Esophagus squamous epithelium (tissue), 5 donors: ENCODE measurements at regions not wholly inside any gene's neighbourhood (a gene's known extent, or its start where the extent isn't known, plus 50 kb on each side); places are given as distances from the start of the nearest gene placed in this dataset.

Experiments
- DNase-seq: peaks from one replicate; lab custom pipeline; 2025; lab: John Stamatoyannopoulos, UW
- H3K27ac ChIP-seq, 4 donors: fragments of 200-600 bp; sonication (generic); one replicate each; pipeline ENCODE4 v1.5.1; 2016 to 2019; ENCODE audit warnings: mild to moderate bottlenecking in 1 of 4
- H3K27me3 ChIP-seq, 4 donors: fragments of 200-600 bp; sonication (generic); 1 replicate in 3 of 4; 2 replicates in 1 of 4; pipeline versions ENCODE4 v1.5.1 to v1.6.0; 2017 to 2021; ENCODE audit warnings: antibody characterized with exemption in 1 of 4
- H3K36me3 ChIP-seq, 3 donors: fragments of 200-600 bp; sonication (generic); one replicate each; pipeline ENCODE4 v1.5.1; 2016 to 2019
- H3K4me1 ChIP-seq, 3 donors: fragments of 200-600 bp; sonication (generic); one replicate each; pipeline ENCODE4 v1.5.1; 2017 to 2019
- H3K4me3 ChIP-seq, 4 donors: fragments of 200-600 bp; sonication (generic); 1 replicate in 3 of 4; 2 replicates in 1 of 4; pipeline ENCODE4 v1.5.1; 2016 to 2019; ENCODE audit warnings: mild to moderate bottlenecking in 2 of 4, moderate library complexity in 1 of 4
- H3K9me3 ChIP-seq, 3 donors: fragments of 200-600 bp; sonication (generic); one replicate each; pipeline ENCODE4 v1.5.1; 2016 to 2019
- CTCF ChIP-seq, 6 experiments: fragments of 450-650 bp in 4 of 6; fragments of 200-600 bp in 2 of 6; sonication (generic) in 2 of 6; IDR thresholded peaks; one replicate each; pipeline ENCODE4 v1.5.1; 2016 to 2019; ENCODE audit warnings: antibody characterized with exemption in 6 of 6, mild to moderate bottlenecking in 4 of 6, moderate library complexity in 4 of 6
- POLR2A ChIP-seq, 4 donors: fragments of 450-650 bp; IDR thresholded peaks; one replicate each; pipeline ENCODE4 v1.6.1; 2017; ENCODE audit warnings: antibody characterized with exemption in 4 of 4, mild to moderate bottlenecking in 4 of 4, moderate library complexity in 3 of 4
- WGBS, 2 donors: methylation state at CpG; one replicate each; pipeline ENCODE4 v1.1.5; 2018; 5-methylcytosine and 5-hydroxymethylcytosine counted together
- intact Hi-C: fragments of 100-400 bp; cut with DNase I; formaldehyde crosslinking; loops from one replicate; pipeline ENCODE4 v1.15.0; 2022
- donor health status: DM: yes; HTN: yes; CAD: no.

- no peaks in the 10 kb centered on the region for H3K27me3 ChIP-seq
- no peaks in the 10 kb centered on the region for H3K4me1 ChIP-seq
- 57 to 58% methylated on average over 1 of the region's 1 CpG for WGBS, 2 donors
- intact Hi-C loops: no loop called here
- no peaks in the 10 kb centered on the region for H3K36me3 ChIP-seq
- no peak overlapping the region for H3K27ac ChIP-seq
- H3K4me3 ChIP-seq: no peak overlapping the region
- no peak for DNase-seq
- no peak for TF ChIP-seq POLR2A (IDR thresholded peaks at IDR 0.05)
- no peak for TF ChIP-seq CTCF (IDR thresholded peaks at IDR 0.05)
- no peaks in the 10 kb centered on the region for H3K9me3 ChIP-seq
These were observed 80.9 kb upstream of the ZNF804A start for GRCh38 chr2:184517402-184517801.

GRCh38 chr2:184520441-184520840 lies 77.9 kb upstream of the ZNF804A start:
- Histone ChIP-seq H3K4me3 (no peak overlapping the region), H3K4me1 (no peaks in the 10 kb centered on the region), H3K27ac (no peak overlapping the region), H3K27me3 (no peaks in the 10 kb centered on the region), H3K36me3 (no peaks in the 10 kb centered on the region), H3K9me3 (peaks cover 0 to 11% (median 0%) of the 10 kb centered on the region in 3 donors)
- WGBS, 2 donors: 28 to 39% methylated on average over 1 of the region's 1 CpG
- DNase-seq: no peak
- intact Hi-C loops: no loop called here
- TF ChIP-seq POLR2A (IDR thresholded peaks at IDR 0.05) (no peak), CTCF (IDR thresholded peaks at IDR 0.05) (no peak)

- DNase-seq: no peak
- Histone ChIP-seq H3K9me3 (peaks cover 0 to 29% (median 12%) of the 10 kb centered on the region in 3 donors), H3K27ac (no peak overlapping the region), H3K36me3 (no peaks in the 10 kb centered on the region), H3K27me3 (no peaks in the 10 kb centered on the region), H3K4me1 (no peaks in the 10 kb centered on the region), H3K4me3 (no peak overlapping the region)
- intact Hi-C loops: no loop called here
- WGBS, 2 donors: 90 to 94% methylated on average over 4 to 8 of the region's 11 CpGs
- TF ChIP-seq CTCF (IDR thresholded peaks at IDR 0.05) (no peak), POLR2A (IDR thresholded peaks at IDR 0.05) (no peak)
These were observed 74.6 kb upstream of the ZNF804A start for GRCh38 chr2:184523732-184524131.

- Histone ChIP-seq H3K27ac (no peak overlapping the region), H3K9me3 (peaks cover 0 to 38% (median 15%) of the 10 kb centered on the region in 3 donors), H3K36me3 (no peaks in the 10 kb centered on the region), H3K4me1 (no peaks in the 10 kb centered on the region), H3K27me3 (no peaks in the 10 kb centered on the region), H3K4me3 (no peak overlapping the region)
- no peak for DNase-seq
- intact Hi-C loops: no loop called here
- 73% methylated on average over 9 to 12 of the region's 16 CpGs for whole genome bisulfite sequencing, 2 donors
- TF ChIP-seq CTCF (IDR thresholded peaks at IDR 0.05): no peak
- TF ChIP-seq POLR2A (IDR thresholded peaks at IDR 0.05): no peak
These were observed 73.6 kb upstream of the ZNF804A start for GRCh38 chr2:184524551-184525382.

GRCh38 chr2:184527058-184527457 lies 71.3 kb upstream of the ZNF804A start:
- no peaks in the 10 kb centered on the region for H3K27me3 ChIP-seq
- peaks cover 0 to 44% (median 15%) of the 10 kb centered on the region in 3 donors for H3K9me3 ChIP-seq
- intact Hi-C loops: no loop called here
- H3K4me3 ChIP-seq: no peak overlapping the region
- DNase-seq: no peak
- H3K27ac ChIP-seq: no peak overlapping the region
- TF ChIP-seq POLR2A (IDR thresholded peaks at IDR 0.05) (no peak), CTCF (IDR thresholded peaks at IDR 0.05) (no peak)
- no peaks in the 10 kb centered on the region for H3K4me1 ChIP-seq
- no peaks in the 10 kb centered on the region for H3K36me3 ChIP-seq
